ENCODE measurements at regions not wholly inside any gene's neighbourhood (a gene's known extent, or its start where the extent isn't known, plus 50 kb on each side); places are given as distances from the start of the nearest gene placed in this dataset.
"Not testable (repeated sequence)": the region's sequence is repeated elsewhere in the genome, so short reads cannot be mapped to it uniquely, and the experiment has no call there.

- POLR2A ChIA-PET = no interaction called here
- TF ChIP-seq CTCF (conservative IDR thresholded peaks at IDR 0.05; ENCODE audit: low read length) (no peak), EZH2phosphoT487 (IDR thresholded peaks at IDR 0.05; ENCODE audit: borderline replicate concordance, low read depth, low read length) (no peak)
- H3K27ac ChIP-seq (ENCODE audit: low read depth, low read length, poor library complexity, severe bottlenecking) = no peak overlapping the region
- CTCF ChIA-PET (ENCODE audit: unreplicated experiment) = no interaction called here
- no peaks in the 10 kb centered on the region for H3K79me2 ChIP-seq (ENCODE audit: insufficient read depth, low read depth, low read length)
- H3K9me3 ChIP-seq (ENCODE audit: low read length) = no peaks in the 10 kb centered on the region
- no peak overlapping the region for H3K4me2 ChIP-seq (ENCODE audit: low read length)
- no peaks in the 10 kb centered on the region for H3K36me3 ChIP-seq (ENCODE audit: insufficient read depth, low read length)
- H3K4me1 ChIP-seq (ENCODE audit: insufficient read depth, low read length, poor library complexity, severe bottlenecking) = no peaks in the 10 kb centered on the region
- intact Hi-C loops (cut with micrococcal nuclease; ENCODE audit: unreplicated experiment) = no loop called here
- no peak overlapping the region for H2AFZ ChIP-seq (ENCODE audit: low read length)
- no peaks in the 10 kb centered on the region for H3K9me2 ChIP-seq (ENCODE audit: insufficient read depth, low read length)
- H4K20me1 ChIP-seq (ENCODE audit: insufficient read depth, low read length) = no peaks in the 10 kb centered on the region
- no peak for DNase-seq (ENCODE audit: low spot score)
- no TSS peak for BruUV-seq (replicated peaks)
- H3K4me3 ChIP-seq (ENCODE audit: low read depth, low read length, poor library complexity, severe bottlenecking) = no peak overlapping the region
Observed at GRCh38 chr15:72845981-72846383, 62.4 kb upstream of the ADPGK start.

- no peaks in the 10 kb centered on the region for H4K20me1 ChIP-seq (ENCODE audit: insufficient read depth, low read length)
- no peak for DNase-seq (ENCODE audit: low spot score)
- no peaks in the 10 kb centered on the region for H3K36me3 ChIP-seq (ENCODE audit: insufficient read depth, low read length)
- H3K4me2 ChIP-seq (ENCODE audit: low read length) = no peak overlapping the region
- no peaks in the 10 kb centered on the region for H3K79me2 ChIP-seq (ENCODE audit: insufficient read depth, low read depth, low read length)
- H3K27ac ChIP-seq (ENCODE audit: low read depth, low read length, poor library complexity, severe bottlenecking) = no peak overlapping the region
- H3K9me3 ChIP-seq (ENCODE audit: low read length) = no peaks in the 10 kb centered on the region
- H3K9me2 ChIP-seq (ENCODE audit: insufficient read depth, low read length) = no peaks in the 10 kb centered on the region
- no TSS peak for BruUV-seq (replicated peaks)
- no peak overlapping the region for H3K4me3 ChIP-seq (ENCODE audit: low read depth, low read length, poor library complexity, severe bottlenecking)
- ChIA-PET POLR2A (no interaction called here), CTCF (ENCODE audit: unreplicated experiment) (no interaction called here)
- H3K4me1 ChIP-seq (ENCODE audit: insufficient read depth, low read length, poor library complexity, severe bottlenecking) = no peaks in the 10 kb centered on the region
- intact Hi-C loops (cut with micrococcal nuclease; ENCODE audit: unreplicated experiment) = no loop called here
- H2AFZ ChIP-seq (ENCODE audit: low read length) = no peak overlapping the region
- TF ChIP-seq CTCF (conservative IDR thresholded peaks at IDR 0.05; ENCODE audit: low read length) (no peak), EZH2phosphoT487 (IDR thresholded peaks at IDR 0.05; ENCODE audit: borderline replicate concordance, low read depth, low read length) (no peak)
Observed at GRCh38 chr15:72844067-72844466, 60.5 kb upstream of the ADPGK start.

GRCh38 chr15:72843340-72843739, 59.8 kb upstream of the ADPGK start:
- POLR2A ChIA-PET; intact Hi-C loops (cut with micrococcal nuclease; ENCODE audit: unreplicated experiment); H3K79me2 ChIP-seq (ENCODE audit: insufficient read depth, low read depth, low read length); H3K4me1 ChIP-seq (ENCODE audit: insufficient read depth, low read length, poor library complexity, severe bottlenecking); DNase-seq (ENCODE audit: low spot score); H3K27ac ChIP-seq (ENCODE audit: low read depth, low read length, poor library complexity, severe bottlenecking); H3K4me3 ChIP-seq (ENCODE audit: low read depth, low read length, poor library complexity, severe bottlenecking); H3K36me3 ChIP-seq (ENCODE audit: insufficient read depth, low read length); H4K20me1 ChIP-seq (ENCODE audit: insufficient read depth, low read length); CTCF ChIA-PET (ENCODE audit: unreplicated experiment); BruUV-seq (replicated peaks); H3K9me3 ChIP-seq (ENCODE audit: low read length); H3K4me2 ChIP-seq (ENCODE audit: low read length); H3K9me2 ChIP-seq (ENCODE audit: insufficient read depth, low read length); H2AFZ ChIP-seq (ENCODE audit: low read length): not testable (repeated sequence)
